ENCODE measurements at regions not wholly inside any gene's neighbourhood (a gene's known extent, or its start where the extent isn't known, plus 50 kb on each side); places are given as distances from the start of the nearest gene placed in this dataset.

GRCh38 chr13:44860454-44860853, 128.8 kb downstream of the NUFIP1 start:
- no peaks in the 10 kb centered on the region for H4K20me1 ChIP-seq (replicated peaks in 1 of 2; ENCODE audit: control insufficient read depth in 1 of 2, insufficient read depth in 2 of 2, low read length in 2 of 2)
- H3K18ac ChIP-seq (ENCODE audit: extremely low read depth, low read length), result no peak overlapping the region
- H3K79me1 ChIP-seq (ENCODE audit: low read depth, low read length), result no peaks in the 10 kb centered on the region
- H4K91ac ChIP-seq (replicated peaks; ENCODE audit: insufficient read length, low read length), result no peak overlapping the region
- no peak overlapping the region for H3K4me2 ChIP-seq (ENCODE audit: insufficient read depth in 1 of 2, low read depth in 2 of 2, low read length in 2 of 2)
- no peak overlapping the region for H2AK5ac ChIP-seq (ENCODE audit: low read depth, low read length)
- 81% methylated on average over 2 of the region's 2 CpGs; no CpG with 5 or more reads in 1 of the 2 experiments for WGBS, 2 experiments (ENCODE audit: extremely low coverage in 1 of 2, insufficient coverage in 1 of 2, insufficient read length in 1 of 2, insufficient replicate concordance in 2 of 2, low coverage in 1 of 2, low lambda C conversion rate in 2 of 2, missing lambda C conversion rate in 1 of 2)
- no peak overlapping the region for H2BK20ac ChIP-seq (ENCODE audit: low read length)
- H3K4ac ChIP-seq (replicated peaks; ENCODE audit: insufficient read length, low read depth, low read length), result no peak overlapping the region
- no peak overlapping the region for H2AFZ ChIP-seq (ENCODE audit: low read length)
- H3K9ac ChIP-seq (replicated peaks in 1 of 4; ENCODE audit: extremely low read depth in 1 of 4, low read depth in 3 of 4, low read length in 3 of 4), result no peak overlapping the region
- no peak overlapping the region for H2BK5ac ChIP-seq (ENCODE audit: low read depth, low read length)
- no peaks in the 10 kb centered on the region for H3K27me3 ChIP-seq (replicated peaks in 1 of 4; ENCODE audit: control insufficient read depth in 3 of 4, extremely low read depth in 1 of 4, insufficient read depth in 3 of 4, low read length in 3 of 4)
- H2BK12ac ChIP-seq (ENCODE audit: low read depth, low read length), result no peak overlapping the region
- POLR2A ChIA-PET (ENCODE audit: partially characterized antibody), result interaction anchor here (0.7 kb wide), 1 partner anchor 11 kb away, joined by 3 read pairs; no protein-coding TSS in a partner anchor
- H3K23ac ChIP-seq (ENCODE audit: insufficient read length), result no peak overlapping the region
- H2BK120ac ChIP-seq (replicated peaks; ENCODE audit: low read depth, low read length), result no peak overlapping the region
- no peaks in the 10 kb centered on the region for H3K9me3 ChIP-seq (ENCODE audit: insufficient read depth in 2 of 2, low read depth in 1 of 2, low read length in 1 of 2)
- no peak overlapping the region for H2BK15ac ChIP-seq (ENCODE audit: low read length)
- H4K5ac ChIP-seq (ENCODE audit: insufficient read length, low read depth, low read length), result no peak overlapping the region
- H4K8ac ChIP-seq (ENCODE audit: extremely low read depth, insufficient read depth, low read length), result no peak overlapping the region
- H3K27ac ChIP-seq (ENCODE audit: low read depth, low read length), result no peak overlapping the region
- FAIRE-seq, result no peak
- no peak for DNase-seq (ENCODE audit: low read depth in 1 of 2, low spot score in 2 of 2)
- CTCF ChIA-PET (ENCODE audit: partially characterized antibody), result interaction anchor here (0.5 to 0.8 kb wide), 2 partner anchors 376 to 1404 kb away, joined by 3 to 4 read pairs; no protein-coding TSS in a partner anchor
- H3K79me2 ChIP-seq (ENCODE audit: control insufficient read depth in 1 of 2, insufficient read depth in 2 of 2, low read length in 2 of 2), result no peaks in the 10 kb centered on the region
- H3K14ac ChIP-seq (ENCODE audit: insufficient read length), result no peak overlapping the region
- H3K4me3 ChIP-seq (ENCODE audit: extremely low read depth in 1 of 4, insufficient read depth in 2 of 4, low read depth in 3 of 4, low read length in 4 of 4), result no peak overlapping the region
- H3K23me2 ChIP-seq (ENCODE audit: low read depth, low read length), result no peaks in the 10 kb centered on the region
- H3K36me3 ChIP-seq (ENCODE audit: control insufficient read depth in 2 of 4, insufficient read depth in 4 of 4, low read length in 3 of 4), result no peaks in the 10 kb centered on the region
- no peaks in the 10 kb centered on the region; a peak in 1 of 7 replicates for H3K4me1 ChIP-seq (replicated peaks in 1 of 4; ENCODE audit: control insufficient read depth in 3 of 4, insufficient read depth in 4 of 4, low read length in 3 of 4)
- no peak overlapping the region for H3K56ac ChIP-seq (replicated peaks; ENCODE audit: insufficient read length, low read depth, low read length)
- TF ChIP-seq ATF3 (IDR thresholded peaks at IDR 0.05; ENCODE audit: insufficient read depth, low read depth, low read length), result no peak
- TF ChIP-seq PHF8 (conservative IDR thresholded peaks at IDR 0.05; ENCODE audit: low read depth, low read length), result no peak
- no peak for TF ChIP-seq EGR1 (IDR thresholded peaks at IDR 0.05; ENCODE audit: borderline replicate concordance, low read depth, low read length)
- TF ChIP-seq KDM4A (IDR thresholded peaks at IDR 0.05; ENCODE audit: low read depth, low read length, severe bottlenecking), result no peak
- no peak for TF ChIP-seq HDAC2 (IDR thresholded peaks at IDR 0.05; ENCODE audit: borderline replicate concordance in 1 of 2, low read depth in 2 of 2, low read length in 2 of 2)
- no peak for TF ChIP-seq ASH2L (IDR thresholded peaks at IDR 0.05; ENCODE audit: low read length)
- no peak for TF ChIP-seq HDAC6 (IDR thresholded peaks at IDR 0.05; ENCODE audit: low read depth, low read length)
- TF ChIP-seq SUZ12 (IDR thresholded peaks at IDR 0.05; ENCODE audit: low read length), result no peak
- TF ChIP-seq ATF2 (IDR thresholded peaks at IDR 0.05; ENCODE audit: low read length), result no peak
- no peak for TF ChIP-seq GTF2F1 (IDR thresholded peaks at IDR 0.05; ENCODE audit: borderline replicate concordance, low read depth, low read length)
- TF ChIP-seq TAF7 (optimal IDR thresholded peaks at IDR 0.05; ENCODE audit: borderline replicate concordance, low read depth, low read length), result no peak
- no peak for TF ChIP-seq SIX5 (IDR thresholded peaks at IDR 0.05; ENCODE audit: low read depth, low read length)
